ENCODE measurements at regions not wholly inside any gene's neighbourhood (a gene's known extent, or its start where the extent isn't known, plus 50 kb on each side); places are given as distances from the start of the nearest gene placed in this dataset.

GRCh38 chr12:118866346-118866745 is 115.0 kb upstream of the SRRM4 start:
- H4K20me1 ChIP-seq (ENCODE audit: insufficient read depth) = no peaks in the 10 kb centered on the region
- H3F3A ChIP-seq (ENCODE audit: insufficient read depth, low read length, poor library complexity, severe bottlenecking) = no peaks in the 10 kb centered on the region
- H2AFZ ChIP-seq (ENCODE audit: low read depth, low read length) = no peak overlapping the region
- no peak overlapping the region for H3K9ac ChIP-seq (ENCODE audit: low read length)
- H3K9me2 ChIP-seq (ENCODE audit: insufficient read depth, low read length) = no peaks in the 10 kb centered on the region
- H3K9me3 ChIP-seq (ENCODE audit: low read length) = no peaks in the 10 kb centered on the region
- H3K79me2 ChIP-seq (replicated peaks; ENCODE audit: insufficient read depth, low read length) = no peaks in the 10 kb centered on the region
- no peaks in the 10 kb centered on the region for H3K27me3 ChIP-seq (ENCODE audit: insufficient read depth, low read depth, low read length)
- no peak overlapping the region for H3K4me2 ChIP-seq (ENCODE audit: low read length)
- no peaks in the 10 kb centered on the region for H3K36me3 ChIP-seq (ENCODE audit: insufficient read depth, low read length)
- H3K4me3 ChIP-seq (ENCODE audit: low read length) = no peak overlapping the region
- H3K27ac ChIP-seq (ENCODE audit: low read length) = no peak overlapping the region
- TF ChIP-seq MXI1 (conservative IDR thresholded peaks at IDR 0.05; ENCODE audit: poor library complexity, severe bottlenecking) (no peak), TAF1 (IDR thresholded peaks at IDR 0.05; ENCODE audit: low read depth) (no peak), CTCF (IDR thresholded peaks at IDR 0.05; ENCODE audit: poor library complexity, severe bottlenecking) (no peak)

GRCh38 chr12:118870551-118870950 is 110.8 kb upstream of the SRRM4 start:
- Histone ChIP-seq H3K9me2 (ENCODE audit: insufficient read depth, low read length) (no peaks in the 10 kb centered on the region), H3K4me3 (ENCODE audit: low read length) (no peak overlapping the region), H3K4me2 (ENCODE audit: low read length) (no peak overlapping the region), H3K36me3 (ENCODE audit: insufficient read depth, low read length) (no peaks in the 10 kb centered on the region), H3K9me3 (ENCODE audit: low read length) (no peaks in the 10 kb centered on the region), H3K27me3 (ENCODE audit: insufficient read depth, low read depth, low read length) (no peaks in the 10 kb centered on the region), H3K9ac (ENCODE audit: low read length) (no peak overlapping the region), H3K27ac (ENCODE audit: low read length) (no peak overlapping the region), H4K20me1 (ENCODE audit: insufficient read depth) (no peaks in the 10 kb centered on the region), H2AFZ (ENCODE audit: low read depth, low read length) (no peak overlapping the region), H3F3A (ENCODE audit: insufficient read depth, low read length, poor library complexity, severe bottlenecking) (no peaks in the 10 kb centered on the region), H3K79me2 (replicated peaks; ENCODE audit: insufficient read depth, low read length) (no peaks in the 10 kb centered on the region)
- no peak for TF ChIP-seq SMC3 (conservative IDR thresholded peaks at IDR 0.05; ENCODE audit: poor library complexity)
- no peak for TF ChIP-seq MXI1 (conservative IDR thresholded peaks at IDR 0.05; ENCODE audit: poor library complexity, severe bottlenecking)
- no peak for TF ChIP-seq RAD21 (conservative IDR thresholded peaks at IDR 0.05)
- TF ChIP-seq REST (IDR thresholded peaks at IDR 0.05; ENCODE audit: borderline replicate concordance) = no peak
- TF ChIP-seq CTCF (IDR thresholded peaks at IDR 0.05; ENCODE audit: poor library complexity, severe bottlenecking) = no peak
- no peak for TF ChIP-seq EP300 (conservative IDR thresholded peaks at IDR 0.05; ENCODE audit: poor library complexity, severe bottlenecking)
